ENCODE measurements at regions not wholly inside any gene's neighbourhood (a gene's known extent, or its start where the extent isn't known, plus 50 kb on each side); places are given as distances from the start of the nearest gene placed in this dataset.

DNA sequence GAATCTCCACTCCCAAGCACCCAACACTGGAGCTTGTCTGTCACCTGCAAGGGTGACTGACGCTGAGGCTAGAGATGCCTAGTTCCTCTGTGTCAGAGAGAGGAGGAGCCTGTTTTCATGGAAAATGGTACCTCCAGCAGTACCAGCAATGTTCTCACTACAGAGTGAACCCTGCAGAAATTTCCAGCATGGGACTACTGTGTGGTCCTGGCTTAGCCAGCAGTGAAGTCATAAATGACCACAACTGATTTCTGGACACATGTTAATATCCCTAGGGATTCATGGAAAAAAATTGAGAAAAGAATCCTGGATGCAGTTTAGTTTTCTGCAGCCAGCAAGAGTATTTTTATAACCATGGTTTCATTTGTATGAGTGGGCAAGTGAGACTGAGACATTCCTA, 468.1 kb downstream of the CD83 start:
- no peak for TF ChIP-seq CTCF (IDR thresholded peaks at IDR 0.05; ENCODE audit: low read depth, low read length)
- no peak overlapping the region for H3K4me3 ChIP-seq (ENCODE audit: low read depth, low read length)

DNA sequence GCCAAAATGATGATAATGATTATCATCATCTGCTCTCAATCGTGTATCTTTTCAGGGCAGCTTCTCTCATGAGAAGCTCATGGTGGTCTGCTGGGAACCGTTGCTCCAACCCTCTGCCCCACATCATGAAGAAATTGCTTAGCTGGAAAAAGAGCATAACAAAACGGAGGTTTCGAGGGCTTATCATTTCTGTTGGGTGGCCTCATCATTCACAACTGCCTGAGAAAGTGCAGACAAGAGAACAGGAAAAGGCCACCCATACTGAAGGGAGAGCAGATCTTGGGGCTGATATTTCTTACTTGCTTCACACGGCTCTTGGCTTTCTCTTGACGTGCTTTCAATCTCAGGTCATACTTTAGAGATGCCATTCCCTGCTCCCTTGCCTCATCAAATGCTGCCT, 471.6 kb downstream of the CD83 start:
- no peak for TF ChIP-seq CTCF (IDR thresholded peaks at IDR 0.05; ENCODE audit: low read depth, low read length)
- no peak overlapping the region for H3K4me3 ChIP-seq (ENCODE audit: low read depth, low read length)

DNA sequence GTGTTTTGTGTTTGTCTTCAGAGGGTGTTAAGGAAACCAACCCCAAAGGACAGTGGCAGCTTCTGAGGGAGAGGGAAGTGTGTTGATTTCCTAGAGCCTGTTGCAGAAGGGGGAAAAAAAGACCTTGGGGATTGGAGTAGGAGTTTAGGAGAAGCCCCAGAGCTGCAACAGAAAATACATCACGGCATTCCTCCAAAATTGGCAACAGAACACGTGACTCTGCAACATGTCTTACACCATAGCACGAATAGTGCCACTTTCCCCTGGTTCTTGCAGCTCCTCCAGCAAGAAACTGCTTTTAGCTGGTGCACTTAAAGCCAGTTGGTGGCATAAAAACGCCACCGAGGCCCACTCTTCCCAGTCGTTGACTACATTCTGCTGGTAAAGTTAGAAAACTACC, 473.0 kb downstream of the CD83 start:
- no peak for TF ChIP-seq CTCF (IDR thresholded peaks at IDR 0.05; ENCODE audit: low read depth, low read length)
- H3K4me3 ChIP-seq (ENCODE audit: low read depth, low read length): no peak overlapping the region

DNA sequence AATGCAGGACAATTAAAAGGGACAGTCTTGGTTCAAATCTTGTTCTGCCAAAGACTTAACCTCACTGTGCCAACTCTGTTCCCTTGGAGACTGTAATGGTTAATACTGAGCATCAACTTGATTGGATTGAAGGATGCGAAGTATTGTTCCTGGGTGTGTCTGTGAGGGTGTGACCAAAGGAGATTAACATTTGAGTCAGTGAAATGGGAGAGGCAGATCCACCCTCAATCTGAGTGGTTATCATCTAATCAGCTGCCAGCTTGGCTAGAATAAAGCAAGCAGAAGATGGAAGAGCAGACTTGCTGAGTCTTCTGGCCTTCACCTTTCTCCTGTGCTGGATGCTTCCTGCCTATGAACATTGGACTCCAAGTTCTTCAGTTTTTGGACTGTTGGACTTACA, 474.4 kb downstream of the CD83 start:
- no peak for TF ChIP-seq CTCF (IDR thresholded peaks at IDR 0.05; ENCODE audit: low read depth, low read length)
- no peak overlapping the region for H3K4me3 ChIP-seq (ENCODE audit: low read depth, low read length)

- TF ChIP-seq CTCF (IDR thresholded peaks at IDR 0.05; ENCODE audit: low read depth, low read length): no peak
- no peak overlapping the region for H3K4me3 ChIP-seq (ENCODE audit: low read depth, low read length)
These were observed 475.7 kb downstream of the CD83 start for GRCh38 chr6:14593286-14593685.

DNA sequence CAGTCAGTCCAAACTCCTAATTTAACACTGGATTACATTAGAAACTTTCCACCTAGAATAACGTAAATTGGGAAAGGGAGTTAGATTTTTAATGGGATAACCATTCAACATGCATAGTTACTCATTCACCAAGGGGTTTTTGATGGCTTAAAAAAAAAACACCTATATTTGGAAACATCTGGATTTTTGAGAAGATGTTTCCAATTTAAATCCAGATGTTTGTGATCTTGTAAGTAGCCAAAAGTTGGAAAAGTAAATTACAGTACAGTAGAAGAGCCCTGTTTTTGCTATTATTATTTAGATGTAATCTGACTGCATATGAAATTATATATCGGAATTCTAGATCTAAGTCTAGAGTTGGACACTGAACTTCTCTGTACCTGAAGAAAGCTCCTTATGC, 478.2 kb downstream of the CD83 start:
- H3K4me3 ChIP-seq (ENCODE audit: low read depth, low read length): no peak overlapping the region
- no peak for TF ChIP-seq CTCF (IDR thresholded peaks at IDR 0.05; ENCODE audit: low read depth, low read length)

- TF ChIP-seq CTCF (IDR thresholded peaks at IDR 0.05; ENCODE audit: low read depth, low read length): no peak
- H3K4me3 ChIP-seq (ENCODE audit: low read depth, low read length): no peak overlapping the region
These were observed 478.8 kb downstream of the CD83 start for GRCh38 chr6:14596410-14596809.

Data from WI38 (cell line).